A204.1 (cell line): ENCODE measurements at regions not wholly inside any gene's neighbourhood (a gene's known extent, or its start where the extent isn't known, plus 50 kb on each side); places are given as distances from the start of the nearest gene placed in this dataset.

Experiments used
- FAIRE-seq: peaks from 2 replicates; lab custom pipeline; 2012; peaks lifted over from hg19 to GRCh38; lab: Jason Lieb, UNC

DNA sequence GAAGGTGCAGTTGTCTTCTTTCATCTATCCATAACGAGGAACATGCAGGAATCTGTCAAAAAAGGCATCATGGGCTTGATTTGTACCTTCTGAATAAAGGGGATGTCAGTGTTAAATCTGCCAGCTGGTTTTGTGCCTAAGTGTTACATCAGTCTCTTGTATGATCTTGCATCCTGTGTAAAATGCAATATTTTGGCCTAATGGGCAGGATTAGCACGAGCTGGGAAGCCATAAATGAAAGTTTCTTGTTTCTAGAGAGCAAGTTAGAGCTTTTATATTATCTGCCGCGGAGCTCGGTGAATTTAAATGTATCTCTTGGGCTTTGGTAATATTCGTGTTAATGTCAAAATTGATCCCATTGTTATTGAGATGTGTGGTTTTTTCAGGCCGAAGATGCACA, 526.1 kb upstream of the WWC1 start:
- FAIRE-seq, result no peak

DNA sequence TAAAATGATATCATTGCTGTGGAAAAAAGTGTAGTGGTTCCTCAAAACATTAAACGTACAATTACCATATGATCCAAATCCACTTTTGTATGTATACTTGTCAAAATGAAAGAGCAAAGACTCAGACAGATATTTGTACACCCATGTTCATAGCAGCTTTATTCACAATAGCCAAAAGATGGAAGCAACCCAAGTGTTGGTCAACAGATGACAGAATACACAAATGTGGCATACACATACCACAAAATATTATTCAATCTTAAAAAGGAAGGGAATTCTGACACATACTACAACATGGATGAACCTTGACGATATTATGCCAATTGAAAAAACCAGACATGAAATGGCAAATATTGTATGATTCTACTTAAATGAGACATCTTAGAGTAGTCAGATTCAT, 524.5 kb upstream of the WWC1 start:
- no peak for FAIRE-seq

DNA sequence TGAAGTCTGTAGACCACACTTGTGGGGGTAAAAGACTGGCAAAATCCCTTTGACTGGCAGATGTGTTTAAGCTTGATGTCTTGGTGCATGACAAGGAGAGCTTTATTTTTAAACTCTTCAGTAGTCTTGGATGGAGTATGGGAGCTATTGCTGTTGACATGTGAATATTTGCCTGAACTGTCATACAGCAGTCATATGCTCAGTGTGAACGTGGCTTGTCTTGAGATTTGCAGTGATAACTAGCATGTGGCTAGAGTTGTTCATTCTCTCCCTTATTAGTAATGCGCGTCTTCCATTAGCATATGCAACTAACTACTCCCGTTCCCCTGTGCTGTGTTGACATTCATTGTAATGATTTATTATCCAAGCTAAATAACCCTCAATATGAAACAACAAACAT, 523.6 kb upstream of the WWC1 start:
- no peak for FAIRE-seq

DNA sequence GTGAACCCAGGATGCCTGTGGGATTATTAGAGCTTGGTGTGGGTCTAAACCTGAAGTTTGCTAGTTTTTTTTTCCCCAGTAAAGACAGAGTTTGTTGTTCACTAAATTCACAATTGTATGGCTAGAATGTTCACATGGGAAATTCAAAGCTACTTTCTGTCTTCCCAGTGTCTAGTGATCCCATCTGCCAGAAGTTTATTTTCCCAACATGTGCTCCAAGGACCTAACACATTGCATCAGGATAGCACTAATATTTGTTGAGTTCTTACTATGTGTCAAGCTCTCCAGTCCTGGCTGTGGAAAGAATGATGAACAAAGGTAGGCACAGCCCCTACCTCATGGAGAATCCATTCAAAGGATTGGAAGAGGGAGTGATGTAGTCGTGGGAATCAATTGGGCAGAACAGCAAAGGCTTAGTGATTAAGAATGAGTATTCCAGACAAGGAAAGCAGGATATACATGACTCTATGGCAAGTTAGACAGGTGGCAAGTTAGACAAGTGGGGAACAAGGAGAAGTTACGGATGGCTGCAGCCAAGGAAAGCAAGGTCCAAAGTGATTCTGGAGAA, 521.5 kb upstream of the WWC1 start:
- FAIRE-seq, result no peak

DNA sequence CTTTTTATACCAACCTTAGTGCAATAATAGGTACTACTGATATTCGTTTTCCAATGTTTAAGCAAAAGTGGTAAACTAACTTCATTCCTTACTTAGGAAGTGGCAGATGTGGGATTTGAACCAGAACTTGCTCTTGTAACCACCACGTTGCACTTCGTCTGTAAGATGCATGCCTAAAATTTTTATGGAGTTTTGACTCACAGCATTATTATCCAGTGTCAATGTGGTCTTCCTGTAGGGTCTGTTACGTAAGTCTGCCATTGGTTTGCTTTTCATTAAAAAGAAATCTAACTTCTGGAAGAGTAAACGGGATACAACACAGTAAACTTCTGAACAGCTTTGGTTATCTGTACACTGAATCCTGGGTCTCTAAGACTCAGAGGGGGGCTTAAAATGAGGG, 521.0 kb upstream of the WWC1 start:
- FAIRE-seq, result no peak

DNA sequence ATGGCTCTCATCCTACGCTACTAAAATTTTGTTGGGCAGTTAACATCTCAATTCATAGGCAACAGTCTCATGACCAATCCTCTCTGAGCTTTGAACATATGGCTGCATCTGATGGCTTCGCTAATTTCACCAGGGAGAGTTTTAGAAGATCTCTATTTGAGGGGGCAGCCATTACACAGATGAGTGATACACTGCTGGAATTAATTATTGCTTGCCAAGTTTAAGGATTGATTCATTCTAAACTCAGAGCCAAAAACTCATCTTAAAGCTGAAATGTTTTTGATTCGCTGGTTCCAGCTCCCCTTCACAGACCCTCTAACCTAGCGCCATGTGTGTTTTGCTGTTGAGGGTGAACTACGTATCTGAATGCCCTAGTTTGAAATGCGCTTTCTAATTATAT, 519.9 kb upstream of the WWC1 start:
- FAIRE-seq, result no peak

DNA sequence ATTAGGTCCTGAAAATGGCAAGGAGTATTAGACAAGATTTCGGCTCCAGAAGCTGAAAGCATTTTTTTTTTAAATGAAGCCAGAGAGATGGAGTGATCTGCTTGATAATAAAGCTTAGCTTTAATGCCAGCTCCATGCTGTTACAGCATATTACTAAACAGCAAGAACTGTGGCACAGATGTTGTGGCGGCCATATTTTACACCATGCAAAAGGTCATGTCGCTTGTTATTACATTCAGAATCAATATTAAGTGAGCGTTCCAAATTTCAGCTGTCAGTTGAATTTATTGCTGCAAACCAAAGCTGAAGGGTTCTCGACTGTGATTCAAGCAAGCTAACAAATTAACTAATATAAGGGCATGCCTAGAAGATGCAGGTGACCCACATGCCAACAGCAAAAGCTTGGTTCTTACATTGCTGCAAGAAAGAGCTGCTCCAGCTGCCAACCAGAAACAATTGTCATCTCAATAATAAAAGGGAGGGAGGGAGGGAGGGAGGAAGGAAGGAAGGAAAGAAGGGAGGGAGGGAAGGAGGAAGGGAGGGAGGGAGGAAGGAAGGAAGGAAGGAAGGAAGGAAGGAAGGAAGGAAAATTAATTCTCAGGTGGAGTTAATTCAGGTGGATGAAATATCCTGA, 517.7 kb upstream of the WWC1 start:
- FAIRE-seq, result no peak

DNA sequence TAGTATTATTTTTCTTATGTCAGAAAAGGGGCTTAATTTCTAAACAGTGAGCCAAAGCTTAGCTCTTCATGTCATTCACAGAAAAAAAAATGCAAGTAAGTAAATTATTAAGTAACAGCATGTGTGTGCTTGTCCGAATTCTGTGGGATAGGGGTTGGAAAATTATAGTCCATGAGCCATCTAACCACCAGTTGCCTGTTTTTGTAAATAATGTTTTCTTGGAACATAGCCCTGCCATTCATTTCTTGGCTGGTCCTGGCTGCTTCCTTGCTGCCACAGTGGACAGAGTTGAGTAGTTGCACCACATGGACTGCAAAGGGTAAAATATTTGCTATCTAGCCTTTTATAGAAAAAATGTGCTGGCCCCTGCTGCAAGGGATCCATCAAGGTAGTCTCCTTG, 513.7 kb upstream of the WWC1 start:
- FAIRE-seq, result no peak

DNA sequence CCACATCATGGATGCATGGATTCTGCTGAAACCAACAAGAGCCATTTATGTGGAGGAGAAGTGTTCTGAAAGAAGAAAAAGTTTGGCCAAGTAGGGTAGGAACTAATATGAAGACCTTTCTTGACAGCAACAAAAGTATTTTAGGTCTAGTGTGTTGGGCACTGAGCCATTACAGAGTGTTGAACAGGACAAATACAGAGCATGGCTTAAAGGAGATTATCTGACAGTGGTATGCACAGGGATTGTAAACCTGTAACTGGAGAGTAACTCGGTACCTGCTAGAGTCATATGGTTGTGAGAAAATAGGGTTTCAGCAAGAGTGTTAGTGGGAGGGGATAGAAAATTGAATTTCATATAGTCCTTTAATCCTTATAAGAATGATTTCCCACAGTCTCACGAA, 513.2 kb upstream of the WWC1 start:
- no peak for FAIRE-seq

DNA sequence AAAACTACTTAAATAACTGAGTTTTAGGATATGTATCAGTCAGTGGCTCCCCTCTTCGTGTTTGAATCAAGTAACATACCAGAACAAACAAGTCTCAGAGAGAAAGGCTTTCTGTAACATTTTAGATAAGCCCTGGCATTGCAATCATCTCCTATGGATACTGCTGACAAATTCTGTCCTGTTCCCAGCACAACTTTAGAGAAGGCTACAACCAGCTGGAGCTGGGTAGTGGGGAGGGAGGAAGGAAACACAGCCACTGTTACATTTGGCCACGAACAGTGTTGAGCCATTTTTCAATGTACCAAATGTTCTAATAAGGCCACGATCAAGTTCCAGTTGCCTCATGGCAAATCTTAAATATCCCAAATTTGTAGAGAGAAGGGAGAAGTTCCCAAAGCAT, 511.8 kb upstream of the WWC1 start:
- no peak for FAIRE-seq

DNA sequence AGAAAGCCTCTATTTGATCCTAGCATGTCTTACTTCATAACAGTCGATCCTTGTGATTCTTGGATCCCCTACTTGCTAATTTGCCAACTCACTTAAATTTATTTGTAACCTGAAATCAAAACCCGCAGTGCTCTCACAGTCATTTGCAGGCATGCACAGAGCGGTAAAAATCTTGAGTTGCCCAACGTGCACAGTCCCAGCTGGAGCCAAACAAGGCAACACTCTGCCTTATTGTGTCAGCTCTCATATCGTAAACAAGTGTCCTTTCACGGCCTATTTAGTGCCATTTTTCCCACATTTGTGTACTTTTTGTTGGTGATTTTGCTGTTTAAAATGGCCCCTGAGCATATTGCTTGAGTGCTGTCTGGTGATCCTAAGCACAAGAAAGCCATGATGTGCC, 511.3 kb upstream of the WWC1 start:
- FAIRE-seq, result no peak

DNA sequence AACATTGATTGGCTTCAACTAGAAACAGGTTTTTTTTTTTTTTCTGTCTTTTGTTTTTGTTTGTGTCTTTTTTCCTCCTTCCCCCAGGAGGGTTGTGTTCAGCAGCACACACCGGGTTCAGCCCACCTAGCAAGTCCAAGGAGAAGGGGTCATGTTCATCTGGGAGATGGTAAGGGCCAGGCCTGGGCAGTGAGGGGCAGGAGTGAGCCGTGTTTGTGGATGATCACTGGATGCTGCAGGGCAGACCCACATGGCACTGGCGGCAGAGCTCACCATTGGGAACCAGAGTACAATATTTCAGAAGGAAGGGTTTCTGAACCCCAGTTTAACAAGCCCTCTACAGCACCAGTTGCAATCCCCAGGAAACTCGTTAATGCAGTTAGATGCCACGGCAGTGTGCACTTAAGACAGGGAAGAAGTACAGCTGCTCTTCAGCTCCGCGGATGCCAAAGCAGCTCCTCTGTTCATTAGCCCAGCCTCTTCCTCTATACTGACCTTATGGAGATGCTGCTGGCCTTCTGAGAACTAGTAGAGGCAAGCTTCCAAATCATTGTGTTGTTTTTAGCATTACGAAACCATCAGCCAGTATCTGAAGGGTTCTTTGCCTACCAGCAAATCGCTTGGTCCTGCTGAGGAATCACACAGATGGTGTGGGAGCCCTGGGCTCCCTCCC, 508.2 kb upstream of the WWC1 start:
- no peak for FAIRE-seq

DNA sequence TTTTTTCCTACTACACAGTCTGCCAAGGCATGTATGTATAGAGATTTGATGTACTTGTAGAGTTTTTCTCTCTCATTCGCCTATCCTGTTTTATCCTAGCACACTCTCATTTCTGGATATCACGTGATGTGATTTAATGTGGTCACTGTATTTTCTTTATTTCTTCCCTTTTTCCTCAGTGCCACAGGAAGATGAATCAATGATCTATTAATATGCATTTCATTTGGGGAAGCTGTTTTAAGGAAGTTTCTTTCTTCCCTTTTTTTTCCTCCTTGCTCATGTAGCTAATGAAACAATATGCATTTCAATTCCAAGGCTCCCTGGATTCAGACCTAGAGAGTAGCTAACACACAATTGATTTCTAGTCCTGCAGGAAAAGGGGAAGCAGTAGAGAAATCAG, 506.3 kb upstream of the WWC1 start:
- FAIRE-seq, result no peak

DNA sequence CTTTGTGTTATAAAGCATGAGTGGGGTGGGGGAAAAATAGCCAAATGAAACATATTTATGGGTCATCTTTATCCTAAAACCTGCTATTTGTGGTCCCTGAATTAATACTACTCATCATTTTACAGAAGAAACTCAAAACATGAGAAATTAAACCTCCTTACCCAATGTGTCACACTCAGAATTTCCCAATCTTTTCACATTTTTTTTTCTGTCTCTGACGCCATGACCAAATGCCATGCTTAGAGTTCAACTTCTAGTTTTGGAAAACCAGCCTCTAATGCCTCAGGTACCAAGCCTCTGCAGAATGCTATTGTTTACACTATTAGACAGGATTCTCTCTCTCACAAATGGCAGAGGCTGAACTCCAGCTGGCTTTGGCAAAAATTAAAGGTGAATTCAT, 505.5 kb upstream of the WWC1 start:
- FAIRE-seq, result no peak

DNA sequence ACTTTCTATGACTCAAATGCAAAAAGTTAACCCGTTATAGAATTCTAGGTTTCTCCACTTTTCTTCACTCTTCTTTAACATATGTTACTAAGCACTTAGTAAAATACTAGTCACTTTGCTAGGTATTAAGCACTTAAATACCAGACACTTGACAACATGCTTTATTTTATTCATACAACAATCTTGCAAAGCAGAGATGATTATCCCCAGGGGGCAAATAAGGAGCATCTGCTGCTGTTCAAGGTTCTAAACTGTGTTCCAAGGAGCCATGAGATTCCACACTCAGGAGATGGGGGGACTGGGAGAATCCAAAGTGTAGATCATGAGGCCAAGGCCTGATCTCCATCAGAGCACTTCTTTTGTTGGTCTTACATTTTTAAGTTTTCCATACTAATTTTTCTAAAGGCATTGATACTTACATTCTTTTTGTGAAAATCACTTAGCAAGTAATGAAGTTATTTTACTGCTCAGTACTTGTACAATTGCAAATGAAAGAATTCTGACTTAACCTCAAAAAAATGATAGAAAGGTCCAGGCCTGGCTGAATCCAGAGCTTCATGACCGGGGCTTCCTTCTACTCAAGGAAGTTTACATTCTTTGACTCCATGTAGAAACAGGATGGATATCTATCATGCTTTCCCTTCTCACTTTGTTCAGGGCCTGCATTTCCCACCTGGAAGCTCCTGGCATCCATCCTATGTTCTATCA, 504.4 kb upstream of the WWC1 start:
- no peak for FAIRE-seq

DNA sequence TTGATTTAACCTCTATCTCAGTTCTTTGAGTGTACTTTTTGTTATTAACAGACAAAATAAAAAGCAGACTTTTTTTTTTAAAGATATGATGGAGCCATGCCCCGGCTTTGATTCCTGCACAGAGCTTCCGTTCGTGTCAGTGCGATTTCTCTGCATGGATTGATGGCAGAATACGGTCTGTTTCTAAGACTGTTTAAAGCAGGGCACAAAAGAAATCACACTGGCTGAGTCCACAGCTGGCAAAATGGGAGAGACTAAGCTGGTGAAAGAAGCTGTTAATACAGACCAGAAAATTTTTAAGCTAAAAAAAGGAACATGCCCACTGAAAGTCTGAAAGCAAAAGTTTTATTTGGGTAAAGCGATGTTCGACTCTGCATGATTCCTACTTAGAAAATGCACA, 501.4 kb upstream of the WWC1 start:
- no peak for FAIRE-seq

DNA sequence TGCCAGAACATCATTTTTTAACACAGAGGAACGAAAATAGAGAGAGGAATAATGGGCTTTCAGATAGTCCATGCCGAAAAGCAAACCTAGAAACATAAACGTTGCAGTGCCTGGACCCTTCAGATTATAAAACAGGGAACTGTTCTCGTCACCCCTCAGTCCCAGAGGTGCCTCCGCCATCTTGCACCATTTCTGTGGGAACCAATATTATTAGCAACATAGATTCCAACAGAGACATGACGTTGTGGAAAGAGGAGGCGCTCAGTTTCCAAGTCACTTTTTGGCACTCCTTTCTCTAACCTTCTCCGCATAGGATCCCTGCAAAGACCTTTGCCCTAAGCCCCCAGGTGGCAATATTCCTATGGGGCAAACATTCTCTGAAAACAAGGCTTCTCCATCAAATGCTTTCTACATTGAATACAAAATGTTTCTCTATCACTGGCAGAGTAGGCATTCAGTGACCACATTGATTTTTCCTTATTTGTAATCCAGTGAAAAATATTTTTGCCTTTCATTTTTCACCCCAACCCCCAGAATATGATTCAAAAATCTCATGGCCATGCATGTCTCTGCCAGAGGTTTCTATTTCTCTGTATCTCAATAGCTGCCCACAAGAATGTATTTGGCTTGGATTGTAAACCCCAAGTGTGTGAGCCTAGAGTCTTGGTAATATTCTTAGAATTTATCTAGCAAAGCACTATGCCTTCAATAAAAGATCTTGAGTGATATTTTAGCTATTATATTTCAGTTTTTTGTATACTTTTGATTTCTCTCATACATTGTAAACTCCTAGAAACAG, 500.8 kb upstream of the WWC1 start:
- no peak for FAIRE-seq

DNA sequence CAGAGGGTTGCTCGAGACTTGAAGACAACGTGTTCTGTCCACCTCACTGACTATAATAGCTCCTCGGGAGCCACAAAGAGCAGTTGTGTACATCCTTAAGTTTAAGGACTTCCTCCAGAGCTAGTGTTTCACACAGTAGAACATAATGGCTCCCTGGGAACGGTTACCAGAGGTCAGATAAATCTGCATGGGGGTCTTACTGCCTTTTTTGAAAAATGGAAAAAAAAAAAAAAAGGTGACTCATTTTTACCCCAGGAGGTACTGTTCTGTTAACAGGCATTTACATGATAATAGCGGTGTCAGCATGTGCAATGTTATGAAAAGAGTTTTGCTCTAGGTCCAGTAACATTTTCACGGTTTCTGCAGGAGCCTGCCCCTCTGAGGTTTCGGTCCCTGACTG, 498.9 kb upstream of the WWC1 start:
- no peak for FAIRE-seq

DNA sequence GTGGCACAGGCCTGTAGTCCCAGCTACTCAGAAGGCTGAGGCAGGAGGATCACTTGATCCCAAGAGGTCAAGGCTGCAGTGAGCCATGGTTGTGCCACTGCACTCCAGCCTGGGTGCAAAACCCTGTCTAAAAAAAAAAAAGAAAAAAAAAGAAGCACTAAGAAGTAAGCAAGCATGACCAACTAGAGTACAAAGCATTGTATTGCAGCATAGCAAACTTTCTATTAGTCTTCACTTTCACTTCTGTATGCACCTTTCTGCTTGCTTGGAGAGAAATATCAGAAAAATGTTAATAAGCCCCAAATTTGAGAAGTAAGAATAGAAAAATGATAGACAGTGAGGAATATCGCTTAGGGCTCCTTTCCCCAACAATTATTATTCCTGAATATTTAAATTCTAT, 497.7 kb upstream of the WWC1 start:
- no peak for FAIRE-seq

DNA sequence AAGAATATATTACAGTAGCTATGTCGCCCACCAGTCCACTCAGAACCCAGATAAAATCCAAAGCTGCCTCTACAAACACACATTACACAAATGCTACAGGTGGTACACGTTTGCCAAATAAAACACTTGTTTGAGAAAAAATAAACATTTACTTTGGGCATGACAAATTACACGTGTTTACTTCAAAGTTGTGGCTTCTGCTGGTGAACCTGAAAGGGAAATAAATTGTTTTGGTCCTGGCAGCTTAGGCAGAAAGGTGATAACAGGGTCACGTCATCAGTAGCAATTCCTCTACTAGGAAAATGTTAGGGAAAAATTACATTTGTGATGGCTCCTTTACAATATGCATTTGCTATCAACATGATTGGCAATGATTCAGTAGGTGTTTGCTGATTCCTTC, 497.3 kb upstream of the WWC1 start:
- FAIRE-seq, result no peak

DNA sequence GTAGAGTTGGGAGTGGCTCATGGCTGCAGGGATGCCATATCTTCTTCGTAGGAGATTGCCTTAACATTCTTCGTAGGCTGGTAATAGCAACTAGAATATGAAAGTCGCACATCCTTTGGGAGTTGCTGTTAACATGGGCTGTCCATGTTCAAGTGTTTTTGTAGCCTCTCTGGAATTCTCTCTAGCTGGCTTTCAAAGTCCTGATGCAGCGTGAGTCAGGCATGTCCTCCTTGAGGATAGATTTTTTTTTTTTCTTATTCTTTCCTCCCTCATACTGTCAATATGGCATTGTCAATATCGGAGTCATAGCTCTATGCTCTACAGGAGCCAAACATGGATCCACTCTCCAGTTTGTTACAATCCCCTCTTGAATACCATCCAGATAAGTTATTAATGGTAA, 494.8 kb upstream of the WWC1 start:
- FAIRE-seq, result no peak

DNA sequence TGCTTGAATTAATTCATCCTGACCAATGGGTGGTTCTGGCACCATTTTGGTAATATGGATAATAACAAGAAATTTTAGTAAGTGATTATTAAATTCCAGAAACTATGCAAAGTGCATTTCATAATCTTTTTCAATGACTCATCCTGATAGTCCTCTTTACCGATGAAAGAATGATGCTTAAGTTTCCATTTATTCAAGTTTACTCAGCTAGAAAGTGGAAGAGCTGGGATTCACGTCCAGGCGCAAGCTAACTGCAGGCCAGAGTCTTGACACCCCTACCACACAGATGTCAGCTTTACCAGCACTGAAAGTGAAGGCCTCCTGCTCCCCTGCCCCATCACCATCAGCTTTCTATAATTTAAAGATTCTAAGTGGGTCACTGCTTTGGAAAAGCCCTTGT, 493.5 kb upstream of the WWC1 start:
- FAIRE-seq, result no peak

DNA sequence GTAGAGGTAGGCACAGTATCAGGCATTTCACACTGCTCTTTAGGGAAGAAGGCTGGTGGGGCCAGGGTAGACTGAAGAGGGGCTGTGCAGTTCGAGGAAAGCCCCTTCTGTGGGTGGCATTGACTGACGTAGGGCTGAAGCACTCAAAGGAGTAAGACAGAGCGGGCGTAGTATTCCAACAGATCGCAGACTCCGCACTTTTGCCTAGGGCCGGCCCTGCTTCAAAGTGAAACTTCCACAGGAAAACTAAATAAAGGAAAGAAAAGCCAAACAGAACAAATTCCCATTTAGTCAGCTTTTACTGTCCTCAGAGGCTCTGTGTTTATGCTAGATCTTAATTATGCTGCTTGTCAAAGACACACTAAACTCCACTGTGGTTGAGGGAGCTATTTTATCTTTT, 493.0 kb upstream of the WWC1 start:
- FAIRE-seq, result no peak
